Central memory CD4-positive, alpha-beta T cell (primary cell): ENCODE measurements at regions not wholly inside any gene's neighbourhood (a gene's known extent, or its start where the extent isn't known, plus 50 kb on each side); places are given as distances from the start of the nearest gene placed in this dataset.

ENCODE experiments used
- DNase-seq: peaks from one replicate; pipeline ENCODE4 v3.0.0; 2022

- no peak for DNase-seq
These were observed 147.1 kb downstream of the CHST1 start for GRCh38 chr11:45518141-45518832.

- no peak for DNase-seq
These were observed 148.2 kb downstream of the CHST1 start for GRCh38 chr11:45517171-45517770.

- no peak for DNase-seq
These were observed 151.5 kb downstream of the CHST1 start for GRCh38 chr11:45513821-45514340.

- DNase-seq: no peak
These were observed 152.8 kb downstream of the CHST1 start for GRCh38 chr11:45512471-45513148.

GRCh38 chr11:45511566-45511965 is 153.9 kb downstream of the CHST1 start:
- no peak for DNase-seq

- no peak for DNase-seq
These were observed 157.5 kb downstream of the CHST1 start for GRCh38 chr11:45507916-45508315.

- DNase-seq: no peak
These were observed 162.1 kb downstream of the CHST1 start for GRCh38 chr11:45503311-45503710.

- no peak for DNase-seq
These were observed 163.2 kb downstream of the CHST1 start for GRCh38 chr11:45502226-45502545.

- no peak for DNase-seq
These were observed 163.8 kb downstream of the CHST1 start for GRCh38 chr11:45501392-45502225.

- DNase-seq: no peak
These were observed 165.0 kb downstream of the CHST1 start for GRCh38 chr11:45500451-45500850.

- DNase-seq: no peak
These were observed 170.7 kb downstream of the CHST1 start for GRCh38 chr11:45494738-45495137.

GRCh38 chr11:45489281-45489905 is 176.0 kb downstream of the CHST1 start:
- no peak for DNase-seq

GRCh38 chr11:45486461-45486860 is 179.0 kb downstream of the CHST1 start:
- DNase-seq: no peak

GRCh38 chr11:45485070-45485707 is 180.2 kb downstream of the CHST1 start:
- DNase-seq: no peak

GRCh38 chr11:45484326-45484883 is 181.0 kb downstream of the CHST1 start:
- no peak for DNase-seq

GRCh38 chr11:45483416-45483815 is 182.0 kb downstream of the CHST1 start:
- DNase-seq: no peak

- DNase-seq: no peak
These were observed 183.1 kb downstream of the CHST1 start for GRCh38 chr11:45482331-45482730.

GRCh38 chr11:45481026-45481425 is 184.4 kb downstream of the CHST1 start:
- DNase-seq: no peak

- no peak for DNase-seq
These were observed 187.8 kb downstream of the CHST1 start for GRCh38 chr11:45477588-45477987.

- no peak for DNase-seq
These were observed 189.3 kb downstream of the CHST1 start for GRCh38 chr11:45476126-45476525.

GRCh38 chr11:45475173-45475572 is 189.0 kb upstream of the SYT13 start:
- no peak for DNase-seq
